Peyer's patch (tissue), 4 donors: ENCODE measurements at regions not wholly inside any gene's neighbourhood (a gene's known extent, or its start where the extent isn't known, plus 50 kb on each side); places are given as distances from the start of the nearest gene placed in this dataset.

Experiments
- CTCF ChIP-seq, 6 experiments: fragments of 450-650 bp in 4 of 6; fragments of 200-600 bp in 2 of 6; sonication (generic) in 1 of 6; IDR thresholded peaks; one replicate each; pipeline ENCODE4 v1.5.1; 2017 to 2019; ENCODE audit warnings: antibody characterized with exemption in 6 of 6, mild to moderate bottlenecking in 3 of 6, moderate library complexity in 1 of 6
- POLR2A ChIP-seq, 2 donors: fragments of 450-650 bp; IDR thresholded peaks; one replicate each; pipeline ENCODE4 v1.5.1; 2017; ENCODE audit warnings: antibody characterized with exemption in 2 of 2, mild to moderate bottlenecking in 2 of 2, moderate library complexity in 2 of 2

GRCh38 chr1:90382161-90382560 lies 334.9 kb downstream of the BARHL2 start:
- TF ChIP-seq CTCF (IDR thresholded peaks at IDR 0.05) (no peak), POLR2A (IDR thresholded peaks at IDR 0.05) (no peak)
